Liver (tissue), 8 donors: ENCODE measurements at regions not wholly inside any gene's neighbourhood (a gene's known extent, or its start where the extent isn't known, plus 50 kb on each side); places are given as distances from the start of the nearest gene placed in this dataset.
"Not testable (repeated sequence)": the region's sequence is repeated elsewhere in the genome, so short reads cannot be mapped to it uniquely, and the experiment has no call there.

Experiments
- DNase-seq: peaks from one replicate; pipeline ENCODE4 v3.0.0-alpha.2; 2017; ENCODE audit warnings: low spot score
- H3K27ac ChIP-seq, 2 donors: one replicate each; pipeline ENCODE4 v1.7.0; 2013; ENCODE audit warnings: inconsistent platforms in 2 of 2, low read length in 2 of 2, control low read depth in 1 of 2, low read depth in 1 of 2, mild to moderate bottlenecking in 1 of 2
- H3K27me3 ChIP-seq, 4 donors: one replicate each; pipeline versions ENCODE4 v1.6.1 to v1.7.0; 2013; ENCODE audit warnings: low read length in 3 of 4, inconsistent platforms in 1 of 4, mild to moderate bottlenecking in 1 of 4, moderate library complexity in 1 of 4; ENCODE audit not compliant: control insufficient read depth in 4 of 4, insufficient read depth in 4 of 4
- H3K36me3 ChIP-seq, 4 donors: one replicate each; pipeline versions ENCODE4 v1.6.1 to v1.7.0; 2013; ENCODE audit warnings: low read length in 3 of 4, mild to moderate bottlenecking in 3 of 4, low read depth in 1 of 4, moderate library complexity in 1 of 4; ENCODE audit not compliant: control insufficient read depth in 4 of 4, insufficient read depth in 3 of 4
- H3K4me1 ChIP-seq, 4 donors: one replicate each; pipeline versions ENCODE4 v1.6.1 to v1.7.0; 2013; ENCODE audit warnings: low read length in 3 of 4, mild to moderate bottlenecking in 3 of 4, moderate library complexity in 1 of 4; ENCODE audit not compliant: control insufficient read depth in 4 of 4, insufficient read depth in 4 of 4
- H3K4me3 ChIP-seq, 3 donors: one replicate each; pipeline versions ENCODE4 v1.6.1 to v1.7.0; 2013; ENCODE audit warnings: low read length in 3 of 3, control low read depth in 1 of 3, low read depth in 1 of 3, mild to moderate bottlenecking in 1 of 3
- H3K9ac ChIP-seq, 2 donors: one replicate each; pipeline ENCODE4 v1.7.0; 2013; ENCODE audit warnings: low read length in 2 of 2, mild to moderate bottlenecking in 2 of 2, moderate library complexity in 2 of 2, control low read depth in 1 of 2, low read depth in 1 of 2
- H3K9me3 ChIP-seq, 4 donors: one replicate each; pipeline versions ENCODE4 v1.6.1 to v1.7.0; 2013; ENCODE audit warnings: low read length in 3 of 4; ENCODE audit not compliant: control insufficient read depth in 4 of 4
- EGR1 ChIP-seq, 2 donors: IDR thresholded peaks; 2 replicates each; pipeline ENCODE4 v1.6.1; 2016 to 2018; ENCODE audit warnings: antibody characterized with exemption in 2 of 2, low read depth in 2 of 2
- FOXA1 ChIP-seq: IDR thresholded peaks from 2 replicates; pipeline ENCODE4 v1.6.1; 2016; ENCODE audit warnings: antibody characterized with exemption
- FOXA2 ChIP-seq: IDR thresholded peaks from 2 replicates; pipeline ENCODE4 v1.6.1; 2016; ENCODE audit warnings: antibody characterized with exemption
- GABPA ChIP-seq, 2 donors: IDR thresholded peaks in 1 of 2; conservative IDR thresholded peaks in 1 of 2; 2 replicates each; pipeline ENCODE4 v1.6.1; 2016; ENCODE audit warnings: antibody characterized with exemption in 2 of 2, mild to moderate bottlenecking in 1 of 2, moderate library complexity in 1 of 2
- HNF4A ChIP-seq, 2 donors: conservative IDR thresholded peaks; 2 replicates each; pipeline ENCODE4 v1.6.1; 2016; ENCODE audit warnings: antibody characterized with exemption in 2 of 2, mild to moderate bottlenecking in 2 of 2
- HNF4G ChIP-seq: IDR thresholded peaks from 2 replicates; pipeline ENCODE4 v1.6.1; 2016; ENCODE audit warnings: antibody characterized with exemption
- JUND ChIP-seq, 2 donors: IDR thresholded peaks; 2 replicates each; pipeline ENCODE4 v1.6.1; 2016; ENCODE audit warnings: antibody characterized with exemption in 2 of 2
- NR2F2 ChIP-seq: IDR thresholded peaks from 2 replicates; pipeline ENCODE4 v1.6.1; 2016; ENCODE audit warnings: antibody characterized with exemption
- RAD21 ChIP-seq, 2 donors: IDR thresholded peaks; 2 replicates each; pipeline ENCODE4 v1.6.1; 2016; ENCODE audit warnings: antibody characterized with exemption in 2 of 2, mild to moderate bottlenecking in 2 of 2
- RXRA ChIP-seq, 2 donors: IDR thresholded peaks; 2 replicates each; pipeline ENCODE4 v1.6.1; 2017 to 2018; ENCODE audit warnings: antibody characterized with exemption in 2 of 2, mild to moderate bottlenecking in 1 of 2
- SP1 ChIP-seq: IDR thresholded peaks from 2 replicates; pipeline ENCODE4 v1.6.1; 2018; ENCODE audit warnings: antibody characterized with exemption, mild to moderate bottlenecking
- TAF1 ChIP-seq: conservative IDR thresholded peaks from 2 replicates; pipeline ENCODE4 v1.6.1; 2016; ENCODE audit warnings: antibody characterized with exemption, mild to moderate bottlenecking
- YY1 ChIP-seq: IDR thresholded peaks from 2 replicates; pipeline ENCODE4 v1.6.1; 2016; ENCODE audit warnings: antibody characterized with exemption, mild to moderate bottlenecking
- WGBS: extraction: QIAGEN DNeasy Blood & Tissue Kit; methylation state at CpG from one replicate; pipeline ENCODE4 v1.1.7; 2013; 5-methylcytosine and 5-hydroxymethylcytosine counted together
- TF ChIP-seq, protein P1 (sequence below): IDR thresholded peaks from 2 replicates; pipeline ENCODE4 v1.6.1; 2016; ENCODE audit warnings: antibody characterized with exemption
- TF ChIP-seq, protein P2 (sequence below): IDR thresholded peaks from 2 replicates; pipeline ENCODE4 v1.6.1; 2016; ENCODE audit warnings: antibody characterized with exemption, mild to moderate bottlenecking
- TF ChIP-seq, protein P3 (sequence below): IDR thresholded peaks from 2 replicates; pipeline ENCODE4 v1.6.1; 2016; ENCODE audit warnings: antibody characterized with exemption
- TF ChIP-seq, protein P4 (sequence below): IDR thresholded peaks from 2 replicates; pipeline ENCODE4 v1.6.1; 2016; ENCODE audit warnings: antibody characterized with exemption
- TF ChIP-seq, protein P5 (sequence below): fragments of 150-350 bp; IDR thresholded peaks from 2 replicates; pipeline ENCODE4 v1.5.1; 2017; ENCODE audit warnings: improper control_type of control experiment, low read depth, low read length; ENCODE audit not compliant: missing input control
- donor health status: healthy.
- donor health status: healthy.
- donor health status: healthy.
- donor health status: healthy.
- donor health status: healthy.

DNA sequence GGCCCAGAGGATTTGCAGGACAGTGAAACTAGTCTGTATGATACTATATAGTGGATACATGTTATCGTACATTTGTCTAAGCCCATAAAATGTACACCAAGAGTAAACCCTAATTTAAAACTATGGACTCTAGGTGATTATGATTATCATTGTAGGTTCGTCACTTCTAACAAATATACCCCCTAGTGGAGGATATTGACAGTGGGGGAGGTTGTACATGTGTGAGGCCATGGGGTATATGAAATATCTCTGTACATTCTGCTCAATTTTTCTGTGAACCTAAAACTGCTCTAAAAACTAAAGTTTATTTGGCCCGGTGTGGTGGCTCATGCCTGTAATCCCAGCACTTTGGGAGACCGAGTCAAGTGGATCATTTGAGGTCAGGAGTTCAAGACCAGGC is 81.2 kb upstream of the CAB39 start:
- Histone ChIP-seq H3K9me3 (no peaks in the 10 kb centered on the region), H3K9ac (no peak overlapping the region), H3K36me3 (no peaks in the 10 kb centered on the region), H3K27me3 (no peaks in the 10 kb centered on the region), H3K4me3 (no peak overlapping the region), H3K4me1 (no peaks in the 10 kb centered on the region), H3K27ac (no peak overlapping the region)
- DNase-seq: no peak
- 94% methylated on average over 4 of the region's 4 CpGs for WGBS
- TF ChIP-seq, protein P1, sequence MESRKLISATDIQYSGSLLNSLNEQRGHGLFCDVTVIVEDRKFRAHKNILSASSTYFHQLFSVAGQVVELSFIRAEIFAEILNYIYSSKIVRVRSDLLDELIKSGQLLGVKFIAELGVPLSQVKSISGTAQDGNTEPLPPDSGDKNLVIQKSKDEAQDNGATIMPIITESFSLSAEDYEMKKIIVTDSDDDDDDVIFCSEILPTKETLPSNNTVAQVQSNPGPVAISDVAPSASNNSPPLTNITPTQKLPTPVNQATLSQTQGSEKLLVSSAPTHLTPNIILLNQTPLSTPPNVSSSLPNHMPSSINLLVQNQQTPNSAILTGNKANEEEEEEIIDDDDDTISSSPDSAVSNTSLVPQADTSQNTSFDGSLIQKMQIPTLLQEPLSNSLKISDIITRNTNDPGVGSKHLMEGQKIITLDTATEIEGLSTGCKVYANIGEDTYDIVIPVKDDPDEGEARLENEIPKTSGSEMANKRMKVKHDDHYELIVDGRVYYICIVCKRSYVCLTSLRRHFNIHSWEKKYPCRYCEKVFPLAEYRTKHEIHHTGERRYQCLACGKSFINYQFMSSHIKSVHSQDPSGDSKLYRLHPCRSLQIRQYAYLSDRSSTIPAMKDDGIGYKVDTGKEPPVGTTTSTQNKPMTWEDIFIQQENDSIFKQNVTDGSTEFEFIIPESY: no peak
- no peak for TF ChIP-seq TAF1
- TF ChIP-seq FOXA1: no peak
- no peak for TF ChIP-seq JUND (IDR thresholded peaks at IDR 0.05)
- TF ChIP-seq, protein P2, sequence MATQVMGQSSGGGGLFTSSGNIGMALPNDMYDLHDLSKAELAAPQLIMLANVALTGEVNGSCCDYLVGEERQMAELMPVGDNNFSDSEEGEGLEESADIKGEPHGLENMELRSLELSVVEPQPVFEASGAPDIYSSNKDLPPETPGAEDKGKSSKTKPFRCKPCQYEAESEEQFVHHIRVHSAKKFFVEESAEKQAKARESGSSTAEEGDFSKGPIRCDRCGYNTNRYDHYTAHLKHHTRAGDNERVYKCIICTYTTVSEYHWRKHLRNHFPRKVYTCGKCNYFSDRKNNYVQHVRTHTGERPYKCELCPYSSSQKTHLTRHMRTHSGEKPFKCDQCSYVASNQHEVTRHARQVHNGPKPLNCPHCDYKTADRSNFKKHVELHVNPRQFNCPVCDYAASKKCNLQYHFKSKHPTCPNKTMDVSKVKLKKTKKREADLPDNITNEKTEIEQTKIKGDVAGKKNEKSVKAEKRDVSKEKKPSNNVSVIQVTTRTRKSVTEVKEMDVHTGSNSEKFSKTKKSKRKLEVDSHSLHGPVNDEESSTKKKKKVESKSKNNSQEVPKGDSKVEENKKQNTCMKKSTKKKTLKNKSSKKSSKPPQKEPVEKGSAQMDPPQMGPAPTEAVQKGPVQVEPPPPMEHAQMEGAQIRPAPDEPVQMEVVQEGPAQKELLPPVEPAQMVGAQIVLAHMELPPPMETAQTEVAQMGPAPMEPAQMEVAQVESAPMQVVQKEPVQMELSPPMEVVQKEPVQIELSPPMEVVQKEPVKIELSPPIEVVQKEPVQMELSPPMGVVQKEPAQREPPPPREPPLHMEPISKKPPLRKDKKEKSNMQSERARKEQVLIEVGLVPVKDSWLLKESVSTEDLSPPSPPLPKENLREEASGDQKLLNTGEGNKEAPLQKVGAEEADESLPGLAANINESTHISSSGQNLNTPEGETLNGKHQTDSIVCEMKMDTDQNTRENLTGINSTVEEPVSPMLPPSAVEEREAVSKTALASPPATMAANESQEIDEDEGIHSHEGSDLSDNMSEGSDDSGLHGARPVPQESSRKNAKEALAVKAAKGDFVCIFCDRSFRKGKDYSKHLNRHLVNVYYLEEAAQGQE: no peak
- TF ChIP-seq RAD21 (IDR thresholded peaks at IDR 0.05): no peak
- TF ChIP-seq HNF4G: no peak
- no peak for TF ChIP-seq FOXA2
- TF ChIP-seq HNF4A (conservative IDR thresholded peaks at IDR 0.05): no peak
- TF ChIP-seq, protein P3, sequence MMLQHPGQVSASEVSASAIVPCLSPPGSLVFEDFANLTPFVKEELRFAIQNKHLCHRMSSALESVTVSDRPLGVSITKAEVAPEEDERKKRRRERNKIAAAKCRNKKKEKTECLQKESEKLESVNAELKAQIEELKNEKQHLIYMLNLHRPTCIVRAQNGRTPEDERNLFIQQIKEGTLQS: no peak
- no peak for TF ChIP-seq EGR1 (IDR thresholded peaks at IDR 0.05; ENCODE audit: low read depth in 2 of 2)
- no peak for TF ChIP-seq RXRA (IDR thresholded peaks at IDR 0.05)
- TF ChIP-seq NR2F2: no peak
- TF ChIP-seq, protein P4, sequence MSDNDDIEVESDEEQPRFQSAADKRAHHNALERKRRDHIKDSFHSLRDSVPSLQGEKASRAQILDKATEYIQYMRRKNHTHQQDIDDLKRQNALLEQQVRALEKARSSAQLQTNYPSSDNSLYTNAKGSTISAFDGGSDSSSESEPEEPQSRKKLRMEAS: no peak
- TF ChIP-seq YY1: no peak
- no peak for TF ChIP-seq SP1
- TF ChIP-seq, protein P5, sequence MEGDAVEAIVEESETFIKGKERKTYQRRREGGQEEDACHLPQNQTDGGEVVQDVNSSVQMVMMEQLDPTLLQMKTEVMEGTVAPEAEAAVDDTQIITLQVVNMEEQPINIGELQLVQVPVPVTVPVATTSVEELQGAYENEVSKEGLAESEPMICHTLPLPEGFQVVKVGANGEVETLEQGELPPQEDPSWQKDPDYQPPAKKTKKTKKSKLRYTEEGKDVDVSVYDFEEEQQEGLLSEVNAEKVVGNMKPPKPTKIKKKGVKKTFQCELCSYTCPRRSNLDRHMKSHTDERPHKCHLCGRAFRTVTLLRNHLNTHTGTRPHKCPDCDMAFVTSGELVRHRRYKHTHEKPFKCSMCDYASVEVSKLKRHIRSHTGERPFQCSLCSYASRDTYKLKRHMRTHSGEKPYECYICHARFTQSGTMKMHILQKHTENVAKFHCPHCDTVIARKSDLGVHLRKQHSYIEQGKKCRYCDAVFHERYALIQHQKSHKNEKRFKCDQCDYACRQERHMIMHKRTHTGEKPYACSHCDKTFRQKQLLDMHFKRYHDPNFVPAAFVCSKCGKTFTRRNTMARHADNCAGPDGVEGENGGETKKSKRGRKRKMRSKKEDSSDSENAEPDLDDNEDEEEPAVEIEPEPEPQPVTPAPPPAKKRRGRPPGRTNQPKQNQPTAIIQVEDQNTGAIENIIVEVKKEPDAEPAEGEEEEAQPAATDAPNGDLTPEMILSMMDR: no peak
- no peak for TF ChIP-seq GABPA (IDR thresholded peaks at IDR 0.05 in 1 of 2, conservative IDR thresholded peaks at IDR 0.05 in 1 of 2)

DNA sequence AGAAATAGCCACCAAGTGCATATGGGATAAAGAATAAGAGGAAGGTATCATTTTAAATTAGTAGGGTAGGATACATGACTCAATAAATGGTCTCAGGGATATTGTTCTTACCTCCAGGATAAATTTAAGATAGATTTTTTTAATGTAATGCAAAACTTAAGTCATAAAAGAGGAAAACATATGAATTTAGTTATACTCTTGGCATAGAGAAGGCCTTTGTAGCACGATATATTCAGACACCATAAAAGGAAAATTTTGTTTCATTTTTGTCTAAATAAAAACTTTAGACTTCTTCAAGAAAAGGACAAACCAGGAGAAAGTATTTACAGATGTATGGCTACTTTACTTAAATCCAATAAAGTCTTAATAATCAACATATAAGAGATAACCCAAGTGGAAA is 78.5 kb upstream of the CAB39 start:
- WGBS: 87% methylated on average over 1 of the region's 1 CpG

DNA sequence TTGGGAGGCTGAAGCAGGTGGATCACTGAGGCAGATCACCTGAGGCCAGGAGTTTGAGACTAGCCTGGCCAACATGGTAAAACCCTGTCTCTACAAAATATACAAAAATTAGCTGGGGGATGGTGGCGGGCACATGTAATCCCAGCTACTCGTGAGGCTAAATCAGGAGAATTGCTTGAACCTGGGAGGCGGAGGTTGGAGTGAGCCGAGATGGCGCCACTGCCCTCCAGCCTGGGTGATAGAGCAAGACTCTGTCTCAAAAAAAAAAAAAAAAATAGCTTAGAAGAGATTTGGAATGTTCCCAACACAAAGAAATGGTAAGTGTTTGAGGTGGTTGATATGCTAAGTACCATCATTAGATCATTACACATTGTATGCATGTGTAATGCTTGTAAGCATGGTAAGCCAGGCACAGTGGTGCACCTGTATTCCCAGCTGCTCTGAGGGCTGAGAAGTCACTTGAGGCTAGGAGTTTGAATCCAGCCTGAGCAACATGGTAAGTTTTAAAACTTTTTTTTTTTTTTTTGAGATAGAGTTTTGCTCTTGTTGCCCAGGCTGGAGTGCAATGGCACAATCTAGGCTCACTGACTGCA is 77.8 kb upstream of the CAB39 start:
- not testable (repeated sequence) for DNase-seq, H3K27me3 ChIP-seq, H3K9me3 ChIP-seq, H3K36me3 ChIP-seq, H3K9ac ChIP-seq, H3K27ac ChIP-seq, H3K4me1 ChIP-seq, H3K4me3 ChIP-seq
- WGBS: 94% methylated on average over 5 of the region's 5 CpGs

More for the DNA sequence above, 78.5 kb upstream of the CAB39 start:
- H3K4me3 ChIP-seq: no peak overlapping the region
- H3K27ac ChIP-seq: no peak overlapping the region
- H3K4me1 ChIP-seq: no peaks in the 10 kb centered on the region
- H3K9me3 ChIP-seq: no peaks in the 10 kb centered on the region
- no peaks in the 10 kb centered on the region for H3K36me3 ChIP-seq
- H3K27me3 ChIP-seq: no peaks in the 10 kb centered on the region
- no peak for DNase-seq
- no peak for TF ChIP-seq EGR1 (IDR thresholded peaks at IDR 0.05; ENCODE audit: low read depth in 2 of 2)
- H3K9ac ChIP-seq: no peak overlapping the region
